ENCODE measurements at regions not wholly inside any gene's neighbourhood (a gene's known extent, or its start where the extent isn't known, plus 50 kb on each side); places are given as distances from the start of the nearest gene placed in this dataset.

- H2AFZ ChIP-seq: no peak overlapping the region
- in situ Hi-C loops (cut with MboI): no loop called here
- WGBS, 2 experiments (ENCODE audit: low coverage in 1 of 2, low lambda C conversion rate in 2 of 2, missing lambda C conversion rate in 2 of 2): 59 to 68% methylated on average over 12 of the region's 12 CpGs
These were observed 266.9 kb downstream of the ZBBX start for GRCh38 chr3:167113035-167113830.

GRCh38 chr3:167110901-167111300 is 269.2 kb downstream of the ZBBX start:
- no peak overlapping the region for H3K9ac ChIP-seq
- H3K4me2 ChIP-seq (ENCODE audit: unreplicated experiment): no peak overlapping the region
- in situ Hi-C loops (cut with MboI): no loop called here

More at GRCh38 chr3:167113035-167113830, 266.9 kb downstream of the ZBBX start:
- Histone ChIP-seq H3K9me2 (ENCODE audit: insufficient read depth) (no peaks in the 10 kb centered on the region), H3K27me3 (replicated peaks; ENCODE audit: insufficient read depth) (no peaks in the 10 kb centered on the region), H4K20me1 (ENCODE audit: insufficient read depth) (no peaks in the 10 kb centered on the region), H3K4me3 (no peak overlapping the region), H3F3A (ENCODE audit: insufficient read depth) (no peaks in the 10 kb centered on the region), H3K4me1 (ENCODE audit: insufficient read depth) (no peaks in the 10 kb centered on the region), H3K9ac (no peak overlapping the region), H3K9me3 (ENCODE audit: low read depth) (no peaks in the 10 kb centered on the region), H3K4me2 (ENCODE audit: unreplicated experiment) (no peak overlapping the region), H3K79me2 (ENCODE audit: insufficient read depth) (no peaks in the 10 kb centered on the region), H3K36me3 (ENCODE audit: low read depth) (no peaks in the 10 kb centered on the region), H3K27ac (no peak overlapping the region)
- DNase-seq: no peak
- TF ChIP-seq EZH2 (IDR thresholded peaks at IDR 0.05; ENCODE audit: insufficient read depth, poor library complexity, severe bottlenecking) (no peak), EZH2phosphoT487 (IDR thresholded peaks at IDR 0.05; ENCODE audit: insufficient read depth, low read depth) (no peak)

DNA sequence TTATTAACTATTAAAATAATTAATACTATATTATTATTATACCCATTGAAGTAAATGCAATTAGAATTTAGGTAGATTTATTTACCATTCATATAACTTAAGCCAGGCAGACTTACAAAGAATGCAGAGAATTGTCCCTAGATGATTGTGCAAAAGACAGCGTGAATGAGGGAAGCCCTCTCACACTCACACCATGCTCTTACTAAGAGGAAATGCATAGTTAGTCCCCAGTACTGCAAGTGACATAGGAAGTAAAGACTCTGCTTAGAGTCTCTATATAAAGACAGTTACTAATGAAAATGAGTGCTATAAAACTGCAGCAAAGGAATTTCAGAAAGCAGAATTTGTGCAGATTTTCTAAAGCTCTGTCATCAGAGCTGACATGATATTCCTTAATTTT is 270.4 kb downstream of the ZBBX start:
- Histone ChIP-seq H3K4me1 (ENCODE audit: insufficient read depth) (no peaks in the 10 kb centered on the region), H3K79me2 (ENCODE audit: insufficient read depth) (no peaks in the 10 kb centered on the region), H3K4me3 (no peak overlapping the region), H2AFZ (no peak overlapping the region), H3K9ac (no peak overlapping the region), H3K36me3 (ENCODE audit: low read depth) (no peaks in the 10 kb centered on the region), H4K20me1 (ENCODE audit: insufficient read depth) (no peaks in the 10 kb centered on the region), H3K27me3 (replicated peaks; ENCODE audit: insufficient read depth) (no peaks in the 10 kb centered on the region), H3K4me2 (ENCODE audit: unreplicated experiment) (no peak overlapping the region), H3F3A (ENCODE audit: insufficient read depth) (no peaks in the 10 kb centered on the region), H3K27ac (no peak overlapping the region), H3K9me2 (ENCODE audit: insufficient read depth) (no peaks in the 10 kb centered on the region), H3K9me3 (ENCODE audit: low read depth) (no peaks in the 10 kb centered on the region)
- TF ChIP-seq EZH2 (IDR thresholded peaks at IDR 0.05; ENCODE audit: insufficient read depth, poor library complexity, severe bottlenecking): no peak
- WGBS, 2 experiments (ENCODE audit: low coverage in 1 of 2, low lambda C conversion rate in 2 of 2, missing lambda C conversion rate in 2 of 2): 65 to 67% methylated on average over 1 of the region's 1 CpG
- DNase-seq: no peak
- in situ Hi-C loops (cut with MboI): no loop called here

More at GRCh38 chr3:167110901-167111300, 269.2 kb downstream of the ZBBX start:
- DNase-seq: no peak
- H3K4me1 ChIP-seq (ENCODE audit: insufficient read depth): no peaks in the 10 kb centered on the region
- H2AFZ ChIP-seq: no peak overlapping the region
- TF ChIP-seq EZH2 (IDR thresholded peaks at IDR 0.05; ENCODE audit: insufficient read depth, poor library complexity, severe bottlenecking) (no peak), EZH2phosphoT487 (IDR thresholded peaks at IDR 0.05; ENCODE audit: insufficient read depth, low read depth) (no peak)
- WGBS, 2 experiments (ENCODE audit: low coverage in 1 of 2, low lambda C conversion rate in 2 of 2, missing lambda C conversion rate in 2 of 2): 28 to 35% methylated on average over 8 of the region's 8 CpGs
- H3K4me3 ChIP-seq: no peak overlapping the region
- H3K79me2 ChIP-seq (ENCODE audit: insufficient read depth): no peaks in the 10 kb centered on the region
- no peak overlapping the region for H3K27ac ChIP-seq
- H4K20me1 ChIP-seq (ENCODE audit: insufficient read depth): no peaks in the 10 kb centered on the region
- H3K9me3 ChIP-seq (ENCODE audit: low read depth): no peaks in the 10 kb centered on the region
- H3K9me2 ChIP-seq (ENCODE audit: insufficient read depth): no peaks in the 10 kb centered on the region
- no peaks in the 10 kb centered on the region for H3F3A ChIP-seq (ENCODE audit: insufficient read depth)
- no peaks in the 10 kb centered on the region for H3K27me3 ChIP-seq (replicated peaks; ENCODE audit: insufficient read depth)
- H3K36me3 ChIP-seq (ENCODE audit: low read depth): no peaks in the 10 kb centered on the region

DNA sequence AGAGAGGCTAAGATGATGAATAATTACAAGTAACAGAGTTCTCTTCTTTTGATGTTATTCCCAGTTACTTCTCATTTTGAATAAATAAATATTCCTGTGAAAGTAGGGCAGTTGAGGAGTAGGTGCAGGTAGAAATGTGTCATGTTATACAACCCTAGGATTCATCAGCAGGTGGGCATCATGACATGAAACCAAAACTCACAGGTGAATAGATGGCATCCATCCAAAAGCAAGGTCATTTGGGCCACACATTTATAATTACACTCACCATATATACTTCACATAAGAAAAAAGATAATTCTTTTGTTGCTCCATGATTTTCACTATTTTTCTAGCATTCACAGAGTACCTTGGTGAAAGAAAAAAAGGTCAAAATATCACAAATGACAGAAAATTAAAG is 273.6 kb downstream of the ZBBX start:
- in situ Hi-C loops (cut with MboI): no loop called here
- no peaks in the 10 kb centered on the region for H3F3A ChIP-seq (ENCODE audit: insufficient read depth)

More for the DNA sequence above, 273.6 kb downstream of the ZBBX start:
- H3K27me3 ChIP-seq (replicated peaks; ENCODE audit: insufficient read depth): no peaks in the 10 kb centered on the region
- no peak overlapping the region for H3K4me3 ChIP-seq
- H3K27ac ChIP-seq: no peak overlapping the region
- H3K9me2 ChIP-seq (ENCODE audit: insufficient read depth): no peaks in the 10 kb centered on the region
- no peak for TF ChIP-seq EZH2 (IDR thresholded peaks at IDR 0.05; ENCODE audit: insufficient read depth, poor library complexity, severe bottlenecking)
- TF ChIP-seq EZH2phosphoT487 (IDR thresholded peaks at IDR 0.05; ENCODE audit: insufficient read depth, low read depth): no peak
- H3K4me1 ChIP-seq (ENCODE audit: insufficient read depth): no peaks in the 10 kb centered on the region
- no peak overlapping the region for H3K9ac ChIP-seq
- H2AFZ ChIP-seq: no peak overlapping the region
- no peaks in the 10 kb centered on the region for H3K79me2 ChIP-seq (ENCODE audit: insufficient read depth)
- H3K36me3 ChIP-seq (ENCODE audit: low read depth): no peaks in the 10 kb centered on the region
- DNase-seq: no peak
- no peaks in the 10 kb centered on the region for H4K20me1 ChIP-seq (ENCODE audit: insufficient read depth)
- no peak overlapping the region for H3K4me2 ChIP-seq (ENCODE audit: unreplicated experiment)
- H3K9me3 ChIP-seq (ENCODE audit: low read depth): no peaks in the 10 kb centered on the region
